Stomach (tissue), 8 donors: ENCODE measurements at regions not wholly inside any gene's neighbourhood (a gene's known extent, or its start where the extent isn't known, plus 50 kb on each side); places are given as distances from the start of the nearest gene placed in this dataset.
A peak's percentile ranks its signal among the peaks of the same experiment; 100 is the strongest.

ENCODE experiments used
- DNase-seq, 2 donors: peaks; one replicate each; pipeline versions ENCODE4 v3.0.0 to v3.0.0-alpha.2; 2013 to 2019
- H3K27ac ChIP-seq, 5 donors: fragments of 200-600 bp in 4 of 5; sonication (generic) in 4 of 5; one replicate each; pipeline ENCODE4 v1.5.1; 2013 to 2019; ENCODE audit warnings: mild to moderate bottlenecking in 1 of 5, moderate library complexity in 1 of 5
- H3K27me3 ChIP-seq, 3 donors: fragments of 200-600 bp; sonication (generic); one replicate each; pipeline ENCODE4 v1.5.1; 2017 to 2019; ENCODE audit warnings: mixed run types in 1 of 3
- H3K36me3 ChIP-seq, 4 donors: fragments of 200-600 bp; sonication (generic); 1 replicate in 3 of 4; 2 replicates in 1 of 4; pipeline ENCODE4 v1.5.1; 2016 to 2019
- H3K4me1 ChIP-seq, 4 donors: fragments of 200-600 bp; sonication (generic); one replicate each; pipeline ENCODE4 v1.5.1; 2016 to 2019
- H3K4me3 ChIP-seq, 4 donors: fragments of 200-600 bp; sonication (generic) in 3 of 4; one replicate each; pipeline ENCODE4 v1.5.1; 2016 to 2019; ENCODE audit warnings: mild to moderate bottlenecking in 1 of 4
- H3K9me3 ChIP-seq, 4 donors: fragments of 200-600 bp; sonication (generic); one replicate each; pipeline ENCODE4 v1.5.1; 2016 to 2019
- CTCF ChIP-seq, 7 experiments: fragments of 450-650 bp in 4 of 7; fragments of 200-600 bp in 3 of 7; sonication (generic) in 3 of 7; IDR thresholded peaks; one replicate each; pipeline ENCODE4 v1.5.1; 2016 to 2019; ENCODE audit warnings: antibody characterized with exemption in 7 of 7, control low read depth in 2 of 7, mild to moderate bottlenecking in 1 of 7
- EP300 ChIP-seq: sonication (generic); formaldehyde crosslinking; IDR thresholded peaks from one replicate; pipeline ENCODE4 v1.6.1; 2017; ENCODE audit warnings: antibody characterized with exemption
- POLR2A ChIP-seq, 4 donors: fragments of 450-650 bp; IDR thresholded peaks; one replicate each; pipeline ENCODE4 v1.6.1; 2016; ENCODE audit warnings: antibody characterized with exemption in 4 of 4, control low read depth in 2 of 4, mild to moderate bottlenecking in 1 of 4, moderate library complexity in 1 of 4
- POLR2AphosphoS5 ChIP-seq, 3 donors: sonication (generic); formaldehyde crosslinking; IDR thresholded peaks; one replicate each; pipeline ENCODE4 v1.6.1; 2016; ENCODE audit warnings: antibody characterized with exemption in 3 of 3
- WGBS, 5 donors: extraction: QIAGEN DNeasy Blood & Tissue Kit in 3 of 5; methylation state at CpG; one replicate each; pipeline versions ENCODE4 v1.1.5 to v1.1.7; 2013 to 2018; 5-methylcytosine and 5-hydroxymethylcytosine counted together
- intact Hi-C: fragments of 100-400 bp; cut with DNase I; formaldehyde crosslinking; loops from one replicate; pipeline ENCODE4 v1.15.1; 2023; ENCODE audit warnings: low total_unique reads
- donor health status: healthy with polysubstance abuse.
- donor health status: Bipolar disorder and iron deficiency.
- donor health status: healthy.

GRCh38 chr17:14547556-14547955 lies 246.7 kb downstream of the HS3ST3B1 start:
- Histone ChIP-seq H3K4me3 (no peak overlapping the region), H3K9me3 (no peaks in the 10 kb centered on the region), H3K27me3 (peaks cover 0 to 10% (median 0%) of the 10 kb centered on the region in 3 donors), H3K27ac (no peak overlapping the region), H3K4me1 (no peaks in the 10 kb centered on the region), H3K36me3 (no peaks in the 10 kb centered on the region)
- WGBS, 5 donors = 91 to 100% (median 95%) methylated on average over 2 of the region's 2 CpGs
- DNase-seq = no peak
- intact Hi-C loops = no loop called here
- TF ChIP-seq CTCF (IDR thresholded peaks at IDR 0.05) (no peak), POLR2A (IDR thresholded peaks at IDR 0.05) (no peak), EP300 (no peak), POLR2AphosphoS5 (IDR thresholded peaks at IDR 0.05) (no peak)

- Histone ChIP-seq H3K27ac (no peak overlapping the region), H3K9me3 (no peaks in the 10 kb centered on the region), H3K36me3 (no peaks in the 10 kb centered on the region), H3K27me3 (peaks cover 0 to 10% (median 0%) of the 10 kb centered on the region in 3 donors), H3K4me3 (no peak overlapping the region), H3K4me1 (no peaks in the 10 kb centered on the region)
- DNase-seq = no peak
- 77 to 91% (median 85%) methylated on average over 5 of the region's 5 CpGs for WGBS, 5 donors
- intact Hi-C loops = no loop called here
- TF ChIP-seq POLR2A (IDR thresholded peaks at IDR 0.05) (no peak), POLR2AphosphoS5 (IDR thresholded peaks at IDR 0.05) (no peak), EP300 (no peak), CTCF (IDR thresholded peaks at IDR 0.05) (no peak)
Measured at GRCh38 chr17:14547016-14547415, 246.1 kb downstream of the HS3ST3B1 start.

GRCh38 chr17:14545156-14545906 lies 244.4 kb downstream of the HS3ST3B1 start:
- 28 to 44% (median 39%) methylated on average over 13 to 16 of the region's 16 CpGs for WGBS, 5 donors
- Histone ChIP-seq H3K27me3 (peaks cover 0 to 10% (median 0%) of the 10 kb centered on the region in 3 donors), H3K36me3 (no peaks in the 10 kb centered on the region), H3K4me1 (no peaks in the 10 kb centered on the region), H3K27ac (no peak overlapping the region), H3K4me3 (no peak overlapping the region), H3K9me3 (peaks cover 0 to 2% (median 0%) of the 10 kb centered on the region in 4 donors)
- intact Hi-C loops = no loop called here
- TF ChIP-seq CTCF (IDR thresholded peaks at IDR 0.05) (no peak), POLR2A (IDR thresholded peaks at IDR 0.05) (no peak), EP300 (no peak), POLR2AphosphoS5 (IDR thresholded peaks at IDR 0.05) (no peak)
- peak in 1 of 2 donors; percentile 63 for DNase-seq

GRCh38 chr17:14541714-14542113 lies 240.8 kb downstream of the HS3ST3B1 start:
- WGBS, 5 donors = 71 to 86% (median 84%) methylated on average over 2 of the region's 2 CpGs
- Histone ChIP-seq H3K9me3 (peaks cover 0 to 3% (median 0%) of the 10 kb centered on the region in 4 donors), H3K4me3 (no peak overlapping the region), H3K27me3 (peaks cover 0 to 7% (median 0%) of the 10 kb centered on the region in 3 donors), H3K27ac (no peak overlapping the region), H3K4me1 (no peaks in the 10 kb centered on the region), H3K36me3 (no peaks in the 10 kb centered on the region)
- no peak for DNase-seq
- intact Hi-C loops = no loop called here
- TF ChIP-seq POLR2AphosphoS5 (IDR thresholded peaks at IDR 0.05) (no peak), CTCF (IDR thresholded peaks at IDR 0.05) (no peak), EP300 (no peak), POLR2A (IDR thresholded peaks at IDR 0.05) (no peak)
